ENCODE measurements at regions not wholly inside any gene's neighbourhood (a gene's known extent, or its start where the extent isn't known, plus 50 kb on each side); places are given as distances from the start of the nearest gene placed in this dataset.

- no peak for TF ChIP-seq CTCF (IDR thresholded peaks at IDR 0.05)
- no peak for TF ChIP-seq POLR2A (IDR thresholded peaks at IDR 0.05)
These were observed 274.4 kb downstream of the TLE3 start for GRCh38 chr15:69823223-69823907.

Measured in prostate gland (tissue), 2 donors.